ENCODE measurements at regions not wholly inside any gene's neighbourhood (a gene's known extent, or its start where the extent isn't known, plus 50 kb on each side); places are given as distances from the start of the nearest gene placed in this dataset.

- TF ChIP-seq CTCF (IDR thresholded peaks at IDR 0.05) = no peak
- no peak for TF ChIP-seq POLR2A (IDR thresholded peaks at IDR 0.05)
These were observed 364.8 kb downstream of the CEP170 start for GRCh38 chr1:242890192-242890741.
